ENCODE measurements at regions not wholly inside any gene's neighbourhood (a gene's known extent, or its start where the extent isn't known, plus 50 kb on each side); places are given as distances from the start of the nearest gene placed in this dataset.

DNA sequence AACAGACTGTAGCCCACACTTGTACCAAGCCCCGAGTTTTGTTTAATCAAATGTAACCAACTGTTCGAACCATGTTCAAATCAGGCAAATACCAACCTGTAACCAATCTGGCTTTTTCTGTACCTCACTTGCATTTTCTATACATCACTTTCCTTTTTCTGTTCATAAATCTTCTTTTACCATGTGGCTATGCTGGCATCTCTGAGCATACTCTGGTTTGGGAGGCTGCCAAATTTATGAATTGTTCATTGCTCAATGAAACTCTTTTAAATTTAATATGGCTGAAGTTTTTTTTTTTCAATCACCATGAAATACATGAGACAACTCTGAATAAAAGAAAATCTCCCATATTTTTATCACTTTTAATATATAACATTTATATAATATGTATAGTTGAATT lies 256.1 kb downstream of the SLITRK6 start:
- no peaks in the 10 kb centered on the region for H3K4me1 ChIP-seq (ENCODE audit: insufficient read depth, low read length)
- H3K36me3 ChIP-seq (ENCODE audit: insufficient read depth, low read length) = no peaks in the 10 kb centered on the region
- no peak overlapping the region for H3K27ac ChIP-seq (ENCODE audit: low read depth, low read length)
- CTCF ChIA-PET = no interaction called here
- H3K4me3 ChIP-seq (ENCODE audit: low read length) = no peak overlapping the region
- no peaks in the 10 kb centered on the region for H3K27me3 ChIP-seq (ENCODE audit: insufficient read depth, low read length, poor library complexity, severe bottlenecking)
- no peaks in the 10 kb centered on the region for H3K9me3 ChIP-seq (ENCODE audit: low read length)
- H3K4me3 Mint-ChIP-seq = no peak overlapping the region
- no peaks in the 10 kb centered on the region for H3K27me3 Mint-ChIP-seq
- no peaks in the 10 kb centered on the region for H3K36me3 Mint-ChIP-seq
- peaks cover 0 to 16% (median 1%) of the 10 kb centered on the region in 5 donors for H3K9me3 Mint-ChIP-seq
- DNase-seq = no peak
- POLR2A ChIA-PET = no interaction called here
- no peak overlapping the region for H3K27ac Mint-ChIP-seq
- H3K4me1 Mint-ChIP-seq = no peaks in the 10 kb centered on the region

DNA sequence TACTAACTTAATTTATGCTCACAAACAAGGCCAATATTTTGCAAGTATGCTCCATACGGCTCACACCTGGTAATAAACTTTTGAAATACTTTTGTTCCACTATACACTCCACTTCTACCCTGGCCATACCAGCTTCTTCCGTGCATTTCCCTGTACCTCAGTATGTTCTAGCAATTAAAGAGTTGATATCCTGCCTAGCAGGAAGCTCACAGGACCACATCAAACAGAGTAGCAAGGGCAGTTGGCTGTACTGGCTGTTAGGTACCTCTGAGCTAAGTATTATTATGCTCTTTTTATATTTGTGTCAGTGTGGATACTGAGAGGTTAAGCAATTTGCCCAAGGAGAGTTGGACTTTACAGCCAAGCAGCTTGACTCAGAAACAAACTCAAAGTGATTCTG lies 257.7 kb downstream of the SLITRK6 start:
- H3K27me3 ChIP-seq (ENCODE audit: insufficient read depth, low read length, poor library complexity, severe bottlenecking) = no peaks in the 10 kb centered on the region
- Mint-ChIP-seq H3K4me1 (no peaks in the 10 kb centered on the region), H3K36me3 (no peaks in the 10 kb centered on the region), H3K27me3 (no peaks in the 10 kb centered on the region), H3K4me3 (no peak overlapping the region), H3K27ac (no peak overlapping the region), H3K9me3 (peaks cover 0 to 16% (median 1%) of the 10 kb centered on the region in 5 donors)
- ChIA-PET POLR2A (no interaction called here), CTCF (interaction anchor here (1.4 kb wide), 1 partner anchor 14 kb away, joined by 4 read pairs; no protein-coding TSS in a partner anchor)
- H3K36me3 ChIP-seq (ENCODE audit: insufficient read depth, low read length) = no peaks in the 10 kb centered on the region
- no peak for DNase-seq
- H3K4me1 ChIP-seq (ENCODE audit: insufficient read depth, low read length) = no peaks in the 10 kb centered on the region
- H3K27ac ChIP-seq (ENCODE audit: low read depth, low read length) = no peak overlapping the region
- no peak overlapping the region for H3K4me3 ChIP-seq (ENCODE audit: low read length)
- H3K9me3 ChIP-seq (ENCODE audit: low read length) = no peaks in the 10 kb centered on the region

DNA sequence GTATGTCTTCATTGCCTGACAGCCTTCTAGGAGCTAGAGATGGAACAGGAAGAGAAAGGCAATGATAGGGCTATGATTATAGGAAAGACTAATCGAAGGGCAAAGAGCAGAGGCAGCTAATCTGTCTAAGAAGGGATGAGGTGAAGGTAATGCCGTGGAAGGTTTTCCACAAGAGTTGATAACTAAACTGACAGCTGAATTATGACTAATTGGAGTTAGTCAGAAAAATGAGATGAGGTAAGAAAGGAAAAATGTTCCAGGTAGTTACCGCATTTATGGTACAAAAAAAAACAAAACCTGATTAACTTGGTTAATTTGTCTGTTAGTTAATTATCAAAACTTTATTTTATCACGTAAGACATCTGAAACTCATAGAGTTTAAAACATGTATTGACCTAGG lies 260.3 kb downstream of the SLITRK6 start:
- ChIA-PET POLR2A (no interaction called here), CTCF (no interaction called here)
- Histone ChIP-seq H3K36me3 (ENCODE audit: insufficient read depth, low read length) (no peaks in the 10 kb centered on the region), H3K27me3 (ENCODE audit: insufficient read depth, low read length, poor library complexity, severe bottlenecking) (no peaks in the 10 kb centered on the region), H3K9me3 (ENCODE audit: low read length) (no peaks in the 10 kb centered on the region), H3K4me3 (ENCODE audit: low read length) (no peak overlapping the region), H3K4me1 (ENCODE audit: insufficient read depth, low read length) (no peaks in the 10 kb centered on the region), H3K27ac (ENCODE audit: low read depth, low read length) (no peak overlapping the region)
- Mint-ChIP-seq H3K27me3 (no peaks in the 10 kb centered on the region), H3K9me3 (peaks cover 0 to 8% (median 0%) of the 10 kb centered on the region in 5 donors), H3K27ac (no peak overlapping the region), H3K4me3 (no peak overlapping the region), H3K4me1 (no peaks in the 10 kb centered on the region), H3K36me3 (no peaks in the 10 kb centered on the region)
- DNase-seq = no peak

DNA sequence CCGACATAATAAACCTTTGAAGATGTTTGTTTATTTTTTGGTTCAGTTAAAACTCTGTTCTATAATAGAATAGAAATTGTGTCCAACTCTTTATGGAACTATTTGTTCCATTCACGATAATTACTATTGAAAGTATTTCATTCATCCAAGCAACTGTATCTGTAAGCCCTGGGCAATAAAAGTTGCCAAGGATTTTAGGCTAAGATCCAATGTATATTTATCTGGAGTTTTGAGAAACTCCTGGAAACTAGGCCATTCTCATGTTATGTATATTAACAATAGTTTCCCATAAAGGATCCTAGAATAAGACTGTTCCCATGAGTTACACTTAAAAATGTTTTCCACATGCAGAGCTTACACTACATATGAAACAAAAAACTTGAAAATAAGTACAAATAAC lies 261.6 kb downstream of the SLITRK6 start:
- Mint-ChIP-seq H3K27ac (no peak overlapping the region), H3K27me3 (no peaks in the 10 kb centered on the region), H3K4me1 (no peaks in the 10 kb centered on the region), H3K4me3 (no peak overlapping the region), H3K9me3 (peaks cover 0 to 10% (median 2%) of the 10 kb centered on the region in 5 donors), H3K36me3 (no peaks in the 10 kb centered on the region)
- Histone ChIP-seq H3K27ac (ENCODE audit: low read depth, low read length) (no peak overlapping the region), H3K4me1 (ENCODE audit: insufficient read depth, low read length) (no peaks in the 10 kb centered on the region), H3K36me3 (ENCODE audit: insufficient read depth, low read length) (no peaks in the 10 kb centered on the region), H3K9me3 (ENCODE audit: low read length) (no peaks in the 10 kb centered on the region), H3K27me3 (ENCODE audit: insufficient read depth, low read length, poor library complexity, severe bottlenecking) (no peaks in the 10 kb centered on the region), H3K4me3 (ENCODE audit: low read length) (no peak overlapping the region)
- ChIA-PET CTCF (no interaction called here), POLR2A (no interaction called here)
- DNase-seq = no peak

DNA sequence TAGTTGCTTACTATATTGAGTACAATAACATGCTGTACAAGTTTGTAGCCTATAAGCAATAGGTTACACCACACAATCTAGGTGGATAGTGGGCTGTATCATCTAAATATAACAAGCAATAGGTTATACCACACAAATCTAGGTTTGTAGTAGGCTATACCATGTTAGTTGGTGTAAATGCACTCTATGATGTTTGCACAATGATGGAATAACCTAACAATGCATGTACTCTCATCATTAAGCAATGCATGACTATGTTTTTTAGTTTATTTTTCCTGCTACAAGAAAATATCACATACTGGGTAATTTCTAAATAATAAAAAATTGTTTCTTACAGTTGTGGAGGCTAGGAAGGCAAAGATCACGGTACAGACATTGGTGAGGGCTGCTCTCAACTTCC lies 262.5 kb downstream of the SLITRK6 start:
- Mint-ChIP-seq H3K27me3 (no peaks in the 10 kb centered on the region), H3K4me3 (no peak overlapping the region), H3K9me3 (peaks cover 0 to 9% (median 2%) of the 10 kb centered on the region in 5 donors), H3K36me3 (no peaks in the 10 kb centered on the region), H3K4me1 (no peaks in the 10 kb centered on the region), H3K27ac (no peak overlapping the region)
- Histone ChIP-seq H3K4me3 (ENCODE audit: low read length) (no peak overlapping the region), H3K4me1 (ENCODE audit: insufficient read depth, low read length) (no peaks in the 10 kb centered on the region), H3K9me3 (ENCODE audit: low read length) (no peaks in the 10 kb centered on the region), H3K27ac (ENCODE audit: low read depth, low read length) (no peak overlapping the region), H3K36me3 (ENCODE audit: insufficient read depth, low read length) (no peaks in the 10 kb centered on the region), H3K27me3 (ENCODE audit: insufficient read depth, low read length, poor library complexity, severe bottlenecking) (no peaks in the 10 kb centered on the region)
- CTCF ChIA-PET = no interaction called here
- DNase-seq = no peak
- POLR2A ChIA-PET = no interaction called here

DNA sequence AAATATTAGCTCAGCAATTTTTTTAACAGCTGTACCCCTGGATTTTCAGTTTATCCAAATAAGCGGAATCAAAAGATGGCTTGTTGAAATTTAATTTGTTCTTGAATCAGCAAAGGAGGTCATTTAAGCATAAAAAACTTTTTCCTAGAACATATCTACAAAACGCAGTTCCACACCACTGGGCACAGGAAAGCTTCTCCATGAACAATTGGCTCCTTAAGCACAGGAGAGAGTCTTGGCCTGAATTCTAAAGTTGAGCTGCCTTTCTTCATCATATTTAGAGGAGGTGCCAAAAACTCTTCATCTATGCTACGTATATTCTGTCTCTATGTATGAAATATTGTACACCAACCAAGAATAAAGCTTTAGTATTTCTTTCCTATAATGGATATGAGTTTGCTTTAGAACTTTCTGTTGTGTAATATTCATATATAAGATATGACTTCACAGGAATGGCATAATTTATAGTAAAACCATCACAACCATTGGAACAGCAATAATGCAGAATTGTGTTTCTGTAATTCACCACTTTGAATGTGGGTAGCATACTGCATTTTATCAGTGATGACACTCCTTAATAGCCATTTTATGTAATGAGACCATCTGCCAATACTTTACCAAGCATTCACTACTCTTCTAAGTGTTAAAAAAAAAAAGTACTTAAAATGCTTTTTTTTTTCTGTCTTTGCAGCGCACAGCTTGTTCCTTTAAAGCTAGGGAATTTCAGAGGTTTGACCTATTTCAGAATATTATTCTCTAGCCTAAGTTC lies 263.7 kb downstream of the SLITRK6 start:
- Histone ChIP-seq H3K4me1 (ENCODE audit: insufficient read depth, low read length) (no peaks in the 10 kb centered on the region), H3K9me3 (ENCODE audit: low read length) (no peaks in the 10 kb centered on the region), H3K27ac (ENCODE audit: low read depth, low read length) (no peak overlapping the region), H3K4me3 (ENCODE audit: low read length) (no peak overlapping the region), H3K27me3 (ENCODE audit: insufficient read depth, low read length, poor library complexity, severe bottlenecking) (no peaks in the 10 kb centered on the region), H3K36me3 (ENCODE audit: insufficient read depth, low read length) (no peaks in the 10 kb centered on the region)
- no peak for DNase-seq
- no peak overlapping the region for H3K27ac Mint-ChIP-seq
- no peak overlapping the region for H3K4me3 Mint-ChIP-seq
- POLR2A ChIA-PET = no interaction called here
- peaks cover 0 to 9% (median 2%) of the 10 kb centered on the region in 5 donors for H3K9me3 Mint-ChIP-seq
- no peaks in the 10 kb centered on the region for H3K36me3 Mint-ChIP-seq
- no peaks in the 10 kb centered on the region for H3K27me3 Mint-ChIP-seq
- H3K4me1 Mint-ChIP-seq = no peaks in the 10 kb centered on the region
- CTCF ChIA-PET = no interaction called here

GRCh38 chr13:85533911-85534310 lies 265.3 kb downstream of the SLITRK6 start:
- Mint-ChIP-seq H3K27ac (no peak overlapping the region), H3K27me3 (no peaks in the 10 kb centered on the region), H3K36me3 (no peaks in the 10 kb centered on the region), H3K4me3 (no peak overlapping the region), H3K4me1 (no peaks in the 10 kb centered on the region), H3K9me3 (peaks cover 0 to 16% (median 0%) of the 10 kb centered on the region in 5 donors)
- H3K27me3 ChIP-seq (ENCODE audit: insufficient read depth, low read length, poor library complexity, severe bottlenecking) = no peaks in the 10 kb centered on the region
- H3K4me3 ChIP-seq (ENCODE audit: low read length) = no peak overlapping the region
- H3K36me3 ChIP-seq (ENCODE audit: insufficient read depth, low read length) = no peaks in the 10 kb centered on the region
- H3K9me3 ChIP-seq (ENCODE audit: low read length) = no peaks in the 10 kb centered on the region
- ChIA-PET POLR2A (no interaction called here), CTCF (no interaction called here)
- no peak overlapping the region for H3K27ac ChIP-seq (ENCODE audit: low read depth, low read length)
- no peak for DNase-seq
- H3K4me1 ChIP-seq (ENCODE audit: insufficient read depth, low read length) = no peaks in the 10 kb centered on the region

DNA sequence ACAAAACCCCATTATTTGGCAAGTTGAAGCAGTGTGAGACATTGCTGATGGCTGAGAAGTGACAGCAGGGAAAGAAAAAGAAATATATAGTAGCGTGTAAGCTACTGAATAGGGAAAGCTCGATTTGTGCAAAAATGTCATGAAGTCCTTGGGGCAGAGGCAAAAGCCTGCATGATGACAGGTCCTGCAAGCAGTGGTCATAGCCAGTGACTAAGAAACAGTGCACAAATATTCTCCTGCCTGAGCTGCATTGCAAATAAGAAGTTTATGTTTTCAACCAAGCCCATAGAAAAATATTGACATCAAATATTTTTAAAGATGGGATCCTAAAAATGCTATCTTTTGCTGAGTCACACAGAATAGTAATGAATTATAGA lies 270.0 kb downstream of the SLITRK6 start:
- Mint-ChIP-seq H3K36me3 (no peaks in the 10 kb centered on the region), H3K27ac (no peak overlapping the region), H3K27me3 (no peaks in the 10 kb centered on the region), H3K9me3 (peaks cover 0 to 25% (median 2%) of the 10 kb centered on the region in 5 donors), H3K4me3 (no peak overlapping the region), H3K4me1 (no peaks in the 10 kb centered on the region)
- Histone ChIP-seq H3K4me1 (ENCODE audit: insufficient read depth, low read length) (no peaks in the 10 kb centered on the region), H3K36me3 (ENCODE audit: insufficient read depth, low read length) (no peaks in the 10 kb centered on the region), H3K27me3 (ENCODE audit: insufficient read depth, low read length, poor library complexity, severe bottlenecking) (no peaks in the 10 kb centered on the region), H3K4me3 (ENCODE audit: low read length) (no peak overlapping the region), H3K27ac (ENCODE audit: low read depth, low read length) (no peak overlapping the region), H3K9me3 (ENCODE audit: low read length) (no peaks in the 10 kb centered on the region)
- no peak for DNase-seq
- ChIA-PET POLR2A (no interaction called here), CTCF (no interaction called here)
